WTC11 (cell line): ENCODE measurements at regions not wholly inside any gene's neighbourhood (a gene's known extent, or its start where the extent isn't known, plus 50 kb on each side); places are given as distances from the start of the nearest gene placed in this dataset.

Experiments
- AFF4 ChIP-seq: sonication (generic); formaldehyde crosslinking; IDR thresholded peaks from 2 replicates; pipeline ENCODE4 v1.8.1; 2023; ENCODE audit warnings: mild to moderate bottlenecking, missing genetic modification reagents, borderline replicate concordance
- ARID4B ChIP-seq: sonication (generic); formaldehyde crosslinking; IDR thresholded peaks from 2 replicates; pipeline ENCODE4 v1.8.0; 2023; ENCODE audit warnings: missing genetic modification reagents, mild to moderate bottlenecking, borderline replicate concordance
- CREB1 ChIP-seq: sonication (generic); formaldehyde crosslinking; IDR thresholded peaks from 2 replicates; pipeline ENCODE4 v1.8.0; 2023; ENCODE audit warnings: mild to moderate bottlenecking, missing genetic modification reagents
- CTCF ChIP-seq: fragments of 200-600 bp; IDR thresholded peaks from 2 replicates; pipeline ENCODE4 v1.8.0; 2022; ENCODE audit warnings: antibody characterized with exemption
- KAT7 ChIP-seq: sonication (generic); formaldehyde crosslinking; IDR thresholded peaks from 2 replicates; pipeline ENCODE4 v1.8.1; 2023; ENCODE audit warnings: missing genetic modification reagents, mild to moderate bottlenecking, borderline replicate concordance
- MAX ChIP-seq: sonication (generic); formaldehyde crosslinking; IDR thresholded peaks from 2 replicates; pipeline ENCODE4 v1.8.0; 2022; ENCODE audit warnings: mild to moderate bottlenecking, missing genetic modification reagents
- NR2C2 ChIP-seq: sonication (generic); formaldehyde crosslinking; IDR thresholded peaks from 2 replicates; pipeline ENCODE4 v1.8.0; 2022; ENCODE audit warnings: mild to moderate bottlenecking, missing genetic modification reagents
- SOX15 ChIP-seq: fragments of 250-450 bp; sonication (Bioruptor Pico); IDR thresholded peaks from 2 replicates; pipeline ENCODE4 v1.9.0; 2021; ENCODE audit warnings: mild to moderate bottlenecking
- ZNF138 ChIP-seq: sonication (generic); formaldehyde crosslinking; conservative IDR thresholded peaks from 2 replicates; pipeline ENCODE4 v1.8.1; 2022; ENCODE audit warnings: mild to moderate bottlenecking, moderate library complexity, missing genetic modification reagents
- ZNF263 ChIP-seq: sonication (generic); formaldehyde crosslinking; IDR thresholded peaks from 2 replicates; pipeline ENCODE4 v1.8.1; 2022; ENCODE audit warnings: low read depth, mild to moderate bottlenecking, moderate library complexity, missing genetic modification reagents
- ZNF416 ChIP-seq: fragments of 250-450 bp; sonication (Bioruptor Pico); IDR thresholded peaks from 2 replicates; pipeline ENCODE4 v1.9.0; 2021; ENCODE audit warnings: mild to moderate bottlenecking, inconsistent platforms
- ZNF423 ChIP-seq: fragments of 250-450 bp; sonication (Bioruptor Pico); IDR thresholded peaks from 2 replicates; pipeline ENCODE4 v2.1.2; 2022; ENCODE audit warnings: mild to moderate bottlenecking, moderate library complexity
- ZSCAN18 ChIP-seq: fragments of 250-450 bp; sonication (Bioruptor Pico); IDR thresholded peaks from 2 replicates; pipeline ENCODE4 v2.1.2; 2022; ENCODE audit warnings: mild to moderate bottlenecking, moderate library complexity

GRCh38 chr3:25897019-25897418 is 107.1 kb downstream of the OXSM start:
- no peak for TF ChIP-seq ARID4B (CRISPR knock-in tag)
- TF ChIP-seq CREB1 (CRISPR knock-in tag) = no peak
- TF ChIP-seq CTCF = peak; percentile 48; the same call in 1 of the 2 replicates
- TF ChIP-seq MAX (CRISPR knock-in tag) = no peak
- no peak for TF ChIP-seq NR2C2 (CRISPR knock-in tag)
- TF ChIP-seq ZNF416 (CRISPR knock-in tag) = no peak
- no peak for TF ChIP-seq AFF4 (CRISPR knock-in tag)
- TF ChIP-seq ZNF138 = no peak
- no peak for TF ChIP-seq SOX15 (CRISPR knock-in tag)
- no peak for TF ChIP-seq KAT7 (CRISPR knock-in tag)
- TF ChIP-seq ZNF423 (CRISPR knock-in tag) = no peak
- no peak for TF ChIP-seq ZSCAN18
- no peak for TF ChIP-seq ZNF263
